ENCODE measurements at regions not wholly inside any gene's neighbourhood (a gene's known extent, or its start where the extent isn't known, plus 50 kb on each side); places are given as distances from the start of the nearest gene placed in this dataset.

DNA sequence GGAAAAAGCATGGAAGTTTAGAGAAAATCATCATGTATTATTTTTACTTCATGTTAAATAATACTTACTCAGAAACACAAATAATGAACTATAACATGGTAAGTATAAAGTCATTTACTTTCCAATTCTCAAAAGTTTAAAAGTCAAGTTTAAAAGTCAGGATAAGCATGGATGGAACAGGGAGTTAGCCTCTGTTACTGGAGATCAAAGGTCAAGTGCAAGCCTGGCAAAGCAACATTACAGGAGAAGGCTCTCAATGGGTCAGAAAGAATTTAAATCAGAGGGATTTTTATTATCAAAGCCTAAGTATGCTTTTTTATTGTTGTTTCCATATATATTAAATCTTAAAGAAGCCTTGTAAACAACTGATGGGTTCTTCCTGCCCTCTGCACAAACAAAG, 505.4 kb downstream of the KCNA4 start:
- no peaks in the 10 kb centered on the region for H3K36me3 Mint-ChIP-seq (ENCODE audit: unreplicated experiment)
- peaks cover 1% of the 10 kb centered on the region for H3K9me3 Mint-ChIP-seq (ENCODE audit: unreplicated experiment)
- TF ChIP-seq, protein P1, sequence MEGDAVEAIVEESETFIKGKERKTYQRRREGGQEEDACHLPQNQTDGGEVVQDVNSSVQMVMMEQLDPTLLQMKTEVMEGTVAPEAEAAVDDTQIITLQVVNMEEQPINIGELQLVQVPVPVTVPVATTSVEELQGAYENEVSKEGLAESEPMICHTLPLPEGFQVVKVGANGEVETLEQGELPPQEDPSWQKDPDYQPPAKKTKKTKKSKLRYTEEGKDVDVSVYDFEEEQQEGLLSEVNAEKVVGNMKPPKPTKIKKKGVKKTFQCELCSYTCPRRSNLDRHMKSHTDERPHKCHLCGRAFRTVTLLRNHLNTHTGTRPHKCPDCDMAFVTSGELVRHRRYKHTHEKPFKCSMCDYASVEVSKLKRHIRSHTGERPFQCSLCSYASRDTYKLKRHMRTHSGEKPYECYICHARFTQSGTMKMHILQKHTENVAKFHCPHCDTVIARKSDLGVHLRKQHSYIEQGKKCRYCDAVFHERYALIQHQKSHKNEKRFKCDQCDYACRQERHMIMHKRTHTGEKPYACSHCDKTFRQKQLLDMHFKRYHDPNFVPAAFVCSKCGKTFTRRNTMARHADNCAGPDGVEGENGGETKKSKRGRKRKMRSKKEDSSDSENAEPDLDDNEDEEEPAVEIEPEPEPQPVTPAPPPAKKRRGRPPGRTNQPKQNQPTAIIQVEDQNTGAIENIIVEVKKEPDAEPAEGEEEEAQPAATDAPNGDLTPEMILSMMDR (IDR thresholded peaks at IDR 0.05; ENCODE audit: partially characterized antibody, unreplicated experiment): no peak
- H3K4me1 Mint-ChIP-seq (ENCODE audit: low read depth, unreplicated experiment): no peaks in the 10 kb centered on the region
- H3K27me3 Mint-ChIP-seq (ENCODE audit: unreplicated experiment): no peaks in the 10 kb centered on the region
- H3K27ac Mint-ChIP-seq (ENCODE audit: unreplicated experiment): no peak overlapping the region
- DNase-seq: no peak
- H3K4me3 Mint-ChIP-seq (ENCODE audit: unreplicated experiment): no peak overlapping the region

DNA sequence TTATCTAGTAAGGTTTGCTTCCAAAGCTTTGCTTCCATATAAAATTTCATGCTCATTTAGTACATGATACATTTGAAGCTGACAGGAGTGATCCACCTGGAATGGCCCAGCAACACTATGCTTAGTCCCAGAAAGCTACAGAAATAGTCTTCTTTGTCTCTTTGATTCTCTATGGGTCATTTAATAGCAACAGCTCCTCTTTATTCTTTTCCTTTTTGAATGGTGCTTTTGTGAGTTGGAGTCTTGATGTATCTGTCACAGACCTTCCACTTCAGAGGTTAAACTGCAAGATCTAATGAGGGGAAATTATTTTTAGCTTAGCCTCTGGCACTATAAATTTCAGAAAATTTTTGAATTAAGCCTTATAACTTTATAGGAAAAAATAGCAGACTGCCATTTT, 509.5 kb downstream of the KCNA4 start:
- DNase-seq: no peak
- Mint-ChIP-seq H3K9me3 (ENCODE audit: unreplicated experiment) (no peaks in the 10 kb centered on the region), H3K4me1 (ENCODE audit: low read depth, unreplicated experiment) (no peaks in the 10 kb centered on the region), H3K36me3 (ENCODE audit: unreplicated experiment) (no peaks in the 10 kb centered on the region), H3K27ac (ENCODE audit: unreplicated experiment) (no peak overlapping the region), H3K27me3 (ENCODE audit: unreplicated experiment) (no peaks in the 10 kb centered on the region), H3K4me3 (ENCODE audit: unreplicated experiment) (no peak overlapping the region)
- TF ChIP-seq, protein P1 (IDR thresholded peaks at IDR 0.05; ENCODE audit: partially characterized antibody, unreplicated experiment): no peak

DNA sequence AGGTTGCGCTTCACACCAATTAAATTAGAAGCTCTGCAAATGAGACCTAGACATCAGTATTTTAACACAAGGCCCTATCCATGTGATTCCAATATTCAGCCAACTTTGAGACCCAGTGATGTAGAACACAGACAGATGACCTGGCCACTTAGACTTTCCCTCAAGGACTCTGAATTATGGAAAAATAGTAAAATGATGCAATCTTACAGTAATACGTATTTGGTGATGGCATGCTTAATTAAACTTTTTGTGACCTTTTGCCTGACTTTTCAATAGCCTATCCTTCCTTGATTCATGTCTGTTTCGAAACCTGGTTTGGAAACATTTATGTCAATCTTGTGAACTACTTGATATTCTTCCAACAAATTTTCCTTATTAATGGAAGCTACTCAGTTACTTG, 521.2 kb downstream of the KCNA4 start:
- Mint-ChIP-seq H3K9me3 (ENCODE audit: unreplicated experiment) (no peaks in the 10 kb centered on the region), H3K27ac (ENCODE audit: unreplicated experiment) (no peak overlapping the region), H3K4me1 (ENCODE audit: low read depth, unreplicated experiment) (no peaks in the 10 kb centered on the region), H3K4me3 (ENCODE audit: unreplicated experiment) (no peak overlapping the region), H3K27me3 (ENCODE audit: unreplicated experiment) (peaks cover 1% of the 10 kb centered on the region), H3K36me3 (ENCODE audit: unreplicated experiment) (no peaks in the 10 kb centered on the region)
- no peak for DNase-seq
- TF ChIP-seq, protein P1 (IDR thresholded peaks at IDR 0.05; ENCODE audit: partially characterized antibody, unreplicated experiment): no peak

DNA sequence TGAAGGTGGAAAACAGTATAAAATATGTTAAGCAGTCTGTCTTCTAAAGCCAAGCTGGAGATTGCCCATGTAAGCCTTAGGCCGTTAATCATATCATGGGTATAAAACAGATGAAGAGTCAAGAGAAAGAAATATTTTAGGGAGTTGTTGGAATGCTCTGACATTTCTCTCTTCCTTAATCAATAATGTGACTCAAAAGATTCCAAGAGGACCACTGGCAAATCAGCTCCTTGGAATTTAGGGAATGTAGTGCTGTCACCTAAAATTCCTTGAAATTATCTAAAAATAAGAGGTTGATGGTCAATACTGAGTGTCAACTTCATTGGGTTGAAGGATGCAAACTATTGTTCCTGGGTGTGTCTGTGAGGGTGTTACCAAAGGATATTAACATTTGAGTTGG, 525.9 kb downstream of the KCNA4 start:
- Mint-ChIP-seq H3K36me3 (ENCODE audit: unreplicated experiment) (no peaks in the 10 kb centered on the region), H3K4me3 (ENCODE audit: unreplicated experiment) (no peak overlapping the region), H3K27me3 (ENCODE audit: unreplicated experiment) (peaks cover 1% of the 10 kb centered on the region), H3K4me1 (ENCODE audit: low read depth, unreplicated experiment) (no peaks in the 10 kb centered on the region), H3K27ac (ENCODE audit: unreplicated experiment) (no peak overlapping the region), H3K9me3 (ENCODE audit: unreplicated experiment) (no peaks in the 10 kb centered on the region)
- no peak for DNase-seq
- TF ChIP-seq, protein P1 (IDR thresholded peaks at IDR 0.05; ENCODE audit: partially characterized antibody, unreplicated experiment): no peak

DNA sequence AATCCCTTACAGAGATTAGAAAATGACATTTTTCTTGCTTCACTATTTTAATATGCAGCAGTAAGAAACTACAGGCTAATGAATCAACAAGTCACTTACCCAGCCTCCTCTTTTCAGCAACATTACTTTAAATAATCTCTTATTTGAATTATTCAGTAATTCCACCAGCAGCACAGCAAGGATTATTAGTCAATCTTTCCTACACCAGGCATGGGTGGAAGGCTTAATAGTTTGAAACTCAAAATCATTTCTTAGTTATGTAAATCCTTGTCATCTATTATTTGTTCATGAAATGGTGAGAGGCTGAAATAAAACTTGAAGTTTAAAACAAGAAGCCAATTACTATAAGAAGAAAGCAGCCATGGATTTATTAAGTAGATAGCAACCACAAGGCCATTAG, 530.5 kb downstream of the KCNA4 start:
- Mint-ChIP-seq H3K27ac (ENCODE audit: unreplicated experiment) (no peak overlapping the region), H3K4me1 (ENCODE audit: low read depth, unreplicated experiment) (no peaks in the 10 kb centered on the region), H3K27me3 (ENCODE audit: unreplicated experiment) (no peaks in the 10 kb centered on the region), H3K9me3 (ENCODE audit: unreplicated experiment) (no peaks in the 10 kb centered on the region), H3K36me3 (ENCODE audit: unreplicated experiment) (no peaks in the 10 kb centered on the region), H3K4me3 (ENCODE audit: unreplicated experiment) (no peak overlapping the region)
- no peak for DNase-seq
- TF ChIP-seq, protein P1 (IDR thresholded peaks at IDR 0.05; ENCODE audit: partially characterized antibody, unreplicated experiment): no peak

All from glutamatergic neuron (in vitro differentiated cells).